Astrocyte (in vitro differentiated cells and primary cell): ENCODE measurements at regions not wholly inside any gene's neighbourhood (a gene's known extent, or its start where the extent isn't known, plus 50 kb on each side); places are given as distances from the start of the nearest gene placed in this dataset.
A peak's percentile ranks its signal among the peaks of the same experiment; 100 is the strongest.

Experiments
- DNase-seq: peaks from one replicate; pipeline ENCODE4 v3.0.0-alpha.2; 2010; ENCODE audit warnings: low read depth
- FAIRE-seq: peaks from 2 replicates; lab custom pipeline; 2011; peaks lifted over from hg19 to GRCh38; lab: Jason Lieb, UNC
- H2AFZ ChIP-seq: 2 replicates; pipeline ENCODE4 v1.6.0; 2012; ENCODE audit warnings: low read depth, low read length, inconsistent platforms
- H3K27ac ChIP-seq: 2 replicates; pipeline ENCODE4 v1.5.1; 2011; ENCODE audit warnings: low read depth, low read length, inconsistent platforms
- H3K27me3 ChIP-seq: 2 replicates; pipeline ENCODE4 v1.6.0; 2011; ENCODE audit warnings: low read length, inconsistent platforms; ENCODE audit not compliant: insufficient read depth
- H3K36me3 ChIP-seq: 2 replicates; pipeline ENCODE4 v1.5.1; 2011; ENCODE audit warnings: low read length, inconsistent platforms; ENCODE audit not compliant: insufficient read depth
- H3K4me1 ChIP-seq: 2 replicates; pipeline ENCODE4 v1.5.1; 2011; ENCODE audit warnings: low read length, inconsistent platforms; ENCODE audit not compliant: insufficient read depth
- H3K4me2 ChIP-seq: 2 replicates; pipeline ENCODE4 v1.6.0; 2012; ENCODE audit warnings: low read length, inconsistent platforms
- H3K4me3 ChIP-seq: 2 replicates; pipeline ENCODE4 v1.5.1; 2011; ENCODE audit warnings: low read depth, mild to moderate bottlenecking, low read length, inconsistent platforms; ENCODE audit not compliant: insufficient read depth
- H3K79me2 ChIP-seq: 2 replicates; pipeline ENCODE4 v1.6.0; 2012; ENCODE audit warnings: mild to moderate bottlenecking, low read length, inconsistent platforms; ENCODE audit not compliant: insufficient read depth
- H3K9ac ChIP-seq: 2 replicates; pipeline ENCODE4 v1.6.0; 2012; ENCODE audit warnings: mild to moderate bottlenecking, low read length, inconsistent platforms
- H3K9me3 ChIP-seq: 2 replicates; pipeline ENCODE4 v1.5.1; 2012; ENCODE audit warnings: low read depth, mild to moderate bottlenecking, low read length, inconsistent platforms; ENCODE audit not compliant: insufficient read depth
- H4K20me1 ChIP-seq: 2 replicates; pipeline ENCODE4 v1.6.0; 2012; ENCODE audit warnings: low read length, inconsistent platforms; ENCODE audit not compliant: insufficient read depth
- H3K27ac Mint-ChIP-seq: one replicate; pipeline ENCODE4 v1.8.0; 2021; ENCODE audit warnings: mild to moderate bottlenecking, mixed read lengths; ENCODE audit not compliant: unreplicated experiment
- H3K27me3 Mint-ChIP-seq: one replicate; pipeline ENCODE4 v1.8.0; 2021; ENCODE audit warnings: low read depth, mixed read lengths; ENCODE audit not compliant: unreplicated experiment
- H3K36me3 Mint-ChIP-seq: one replicate; pipeline ENCODE4 v1.8.0; 2021; ENCODE audit warnings: low read depth, mixed read lengths; ENCODE audit not compliant: unreplicated experiment
- H3K4me1 Mint-ChIP-seq: one replicate; pipeline ENCODE4 v1.8.0; 2021; ENCODE audit warnings: low read depth, mixed read lengths; ENCODE audit not compliant: unreplicated experiment
- H3K4me3 Mint-ChIP-seq: one replicate; pipeline ENCODE4 v1.8.0; 2021; ENCODE audit warnings: mild to moderate bottlenecking, moderate library complexity, mixed read lengths; ENCODE audit not compliant: unreplicated experiment
- H3K9me3 Mint-ChIP-seq: one replicate; pipeline ENCODE4 v1.8.0; 2021; ENCODE audit warnings: mild to moderate bottlenecking, mixed read lengths; ENCODE audit not compliant: unreplicated experiment
- CTCF ChIP-seq: IDR thresholded peaks from 2 replicates; pipeline ENCODE4 v1.5.1; 2011; ENCODE audit warnings: low read depth, mild to moderate bottlenecking, inconsistent platforms, low read length, moderate library complexity; ENCODE audit not compliant: insufficient read depth
- EZH2 ChIP-seq: IDR thresholded peaks from 2 replicates; pipeline ENCODE4 v1.6.1; 2012; ENCODE audit warnings: mild to moderate bottlenecking, low read length, inconsistent platforms; ENCODE audit not compliant: insufficient read depth

GRCh38 chr14:22332686-22333421, 256.2 kb downstream of the DAD1 start:
- no peak for TF ChIP-seq EZH2
- no peak for TF ChIP-seq CTCF
- H4K20me1 ChIP-seq, result no peaks in the 10 kb centered on the region
- DNase-seq (no peak), FAIRE-seq (no peak)
- no peak overlapping the region for H3K27ac Mint-ChIP-seq
- H3K4me1 ChIP-seq, result peaks cover 4% of the 10 kb centered on the region
- H3K27me3 Mint-ChIP-seq, result no peaks in the 10 kb centered on the region
- H3K36me3 ChIP-seq, result no peaks in the 10 kb centered on the region
- peaks cover 9% of the 10 kb centered on the region for H3K9me3 ChIP-seq
- H3K27me3 ChIP-seq, result no peaks in the 10 kb centered on the region
- no peak overlapping the region for H3K4me3 Mint-ChIP-seq
- peaks cover 4% of the 10 kb centered on the region for H3K4me1 Mint-ChIP-seq
- no peak overlapping the region for H3K27ac ChIP-seq
- H3K36me3 Mint-ChIP-seq, result no peaks in the 10 kb centered on the region
- H3K4me2 ChIP-seq, result no peak overlapping the region
- no peaks in the 10 kb centered on the region for H3K79me2 ChIP-seq
- H2AFZ ChIP-seq, result no peak overlapping the region
- H3K9ac ChIP-seq, result no peak overlapping the region
- H3K4me3 ChIP-seq, result no peak overlapping the region
- peaks cover 5% of the 10 kb centered on the region for H3K9me3 Mint-ChIP-seq

- H3K27me3 ChIP-seq, result no peaks in the 10 kb centered on the region
- H3K4me2 ChIP-seq, result no peak overlapping the region
- no peak overlapping the region for H3K27ac ChIP-seq
- H4K20me1 ChIP-seq, result no peaks in the 10 kb centered on the region
- no peaks in the 10 kb centered on the region for H3K36me3 ChIP-seq
- Mint-ChIP-seq H3K4me3 (no peak overlapping the region), H3K27ac (no peak overlapping the region), H3K9me3 (peaks cover 15% of the 10 kb centered on the region), H3K4me1 (no peaks in the 10 kb centered on the region), H3K27me3 (no peaks in the 10 kb centered on the region), H3K36me3 (peaks cover 3% of the 10 kb centered on the region)
- TF ChIP-seq EZH2, result no peak
- TF ChIP-seq CTCF, result no peak
- H3K4me3 ChIP-seq, result no peak overlapping the region
- H3K9me3 ChIP-seq, result peaks cover 12% of the 10 kb centered on the region
- H3K79me2 ChIP-seq, result no peaks in the 10 kb centered on the region
- no peak for FAIRE-seq
- H3K9ac ChIP-seq, result no peak overlapping the region
- DNase-seq, result peak; percentile 41
- H3K4me1 ChIP-seq, result peaks cover 4% of the 10 kb centered on the region
- H2AFZ ChIP-seq, result no peak overlapping the region
Observed at GRCh38 chr14:22329371-22329770, 259.7 kb downstream of the DAD1 start.
